A549 (cell line): ENCODE measurements at regions not wholly inside any gene's neighbourhood (a gene's known extent, or its start where the extent isn't known, plus 50 kb on each side); places are given as distances from the start of the nearest gene placed in this dataset.

Experiments used
- CHD4 ChIP-seq: fragments of 200-600 bp; sonication (generic); IDR thresholded peaks from 2 replicates; pipeline ENCODE4 v1.6.1; 2016; ENCODE audit warnings: antibody characterized with exemption, mild to moderate bottlenecking, borderline replicate concordance
- MYC ChIP-seq: IDR thresholded peaks from 2 replicates; pipeline ENCODE4 v1.6.1; 2012; ENCODE audit warnings: mild to moderate bottlenecking, inconsistent platforms, low read length, improper control_type of control experiment, borderline replicate concordance
- NFE2L2 ChIP-seq: fragments of 150-350 bp; conservative IDR thresholded peaks from 2 replicates; pipeline ENCODE4 v1.6.1; 2014; ENCODE audit warnings: low read length
- POLR2A ChIP-seq: IDR thresholded peaks from 2 replicates; pipeline ENCODE4 v1.6.1; 2012; ENCODE audit warnings: mild to moderate bottlenecking, low read length
- POLR2AphosphoS2 ChIP-seq: conservative IDR thresholded peaks from 2 replicates; pipeline ENCODE4 v1.6.1; 2012; ENCODE audit warnings: low read length, improper control_type of control experiment, inconsistent platforms
- RAD21 ChIP-seq, 2 experiments: fragments of >200 bp in 1 of 2; sonication (Bioruptor Twin) in 1 of 2; formaldehyde crosslinking in 1 of 2; IDR thresholded peaks in 1 of 2; conservative IDR thresholded peaks in 1 of 2; 2 replicates in 1 of 2; 3 replicates in 1 of 2; pipeline ENCODE4 v1.6.1; 2012 to 2018; ENCODE audit warnings: inconsistent platforms in 1 of 2
- SMC3 ChIP-seq: fragments of >200 bp; sonication (Bioruptor Twin); formaldehyde crosslinking; IDR thresholded peaks from 3 replicates; pipeline ENCODE4 v1.6.1; 2018; ENCODE audit warnings: inconsistent platforms
- TF ChIP-seq, protein P1 (sequence below): fragments of 250-450 bp; sonication (Bioruptor Pico); IDR thresholded peaks from 2 replicates; pipeline ENCODE4 v1.5.0; 2021; ENCODE audit warnings: mild to moderate bottlenecking, moderate library complexity, borderline replicate concordance
- TF ChIP-seq, protein P2 (sequence below): IDR thresholded peaks from 2 replicates; pipeline ENCODE4 v1.6.1; 2012
- TF ChIP-seq, protein P3 (sequence below): fragments of >200 bp; sonication (Bioruptor Twin); formaldehyde crosslinking; IDR thresholded peaks from 3 replicates; pipeline ENCODE4 v1.5.1; 2016
- TF ChIP-seq, protein P4 (sequence below): fragments of 150-350 bp; IDR thresholded peaks from 2 replicates; pipeline ENCODE4 v1.6.1; 2014; ENCODE audit warnings: low read depth, mild to moderate bottlenecking, low read length

DNA sequence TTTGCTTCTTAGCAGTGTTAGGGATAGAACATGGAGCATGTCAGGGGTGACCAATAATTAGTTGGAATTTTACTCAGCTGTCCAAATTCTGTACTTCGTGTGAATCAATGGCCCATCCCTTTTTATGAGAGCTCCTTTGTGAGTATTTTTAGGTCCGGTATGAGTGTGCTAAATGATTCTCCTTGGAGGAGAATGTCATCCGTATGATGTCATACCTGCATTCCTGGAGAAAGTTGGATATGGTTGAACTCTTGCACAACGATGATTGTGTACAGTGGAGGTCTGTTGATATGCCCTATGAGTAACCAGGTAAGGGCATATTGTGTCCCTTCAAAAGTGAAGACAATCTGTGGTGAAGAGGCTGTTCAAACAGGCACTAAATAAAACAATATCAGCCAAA, 400.8 kb downstream of the GXYLT1 start:
- TF ChIP-seq POLR2AphosphoS2: no peak
- TF ChIP-seq, protein P1, sequence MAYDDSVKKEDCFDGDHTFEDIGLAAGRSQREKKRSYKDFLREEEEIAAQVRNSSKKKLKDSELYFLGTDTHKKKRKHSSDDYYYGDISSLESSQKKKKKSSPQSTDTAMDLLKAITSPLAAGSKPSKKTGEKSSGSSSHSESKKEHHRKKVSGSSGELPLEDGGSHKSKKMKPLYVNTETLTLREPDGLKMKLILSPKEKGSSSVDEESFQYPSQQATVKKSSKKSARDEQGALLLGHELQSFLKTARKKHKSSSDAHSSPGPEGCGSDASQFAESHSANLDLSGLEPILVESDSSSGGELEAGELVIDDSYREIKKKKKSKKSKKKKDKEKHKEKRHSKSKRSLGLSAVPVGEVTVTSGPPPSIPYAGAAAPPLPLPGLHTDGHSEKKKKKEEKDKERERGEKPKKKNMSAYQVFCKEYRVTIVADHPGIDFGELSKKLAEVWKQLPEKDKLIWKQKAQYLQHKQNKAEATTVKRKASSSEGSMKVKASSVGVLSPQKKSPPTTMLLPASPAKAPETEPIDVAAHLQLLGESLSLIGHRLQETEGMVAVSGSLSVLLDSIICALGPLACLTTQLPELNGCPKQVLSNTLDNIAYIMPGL (CRISPR knock-in tag): no peak
- TF ChIP-seq, protein P2, sequence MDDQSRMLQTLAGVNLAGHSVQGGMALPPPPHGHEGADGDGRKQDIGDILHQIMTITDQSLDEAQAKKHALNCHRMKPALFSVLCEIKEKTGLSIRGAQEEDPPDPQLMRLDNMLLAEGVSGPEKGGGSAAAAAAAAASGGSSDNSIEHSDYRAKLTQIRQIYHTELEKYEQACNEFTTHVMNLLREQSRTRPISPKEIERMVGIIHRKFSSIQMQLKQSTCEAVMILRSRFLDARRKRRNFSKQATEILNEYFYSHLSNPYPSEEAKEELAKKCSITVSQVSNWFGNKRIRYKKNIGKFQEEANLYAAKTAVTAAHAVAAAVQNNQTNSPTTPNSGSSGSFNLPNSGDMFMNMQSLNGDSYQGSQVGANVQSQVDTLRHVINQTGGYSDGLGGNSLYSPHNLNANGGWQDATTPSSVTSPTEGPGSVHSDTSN: no peak
- no peak for TF ChIP-seq MYC
- no peak for TF ChIP-seq SMC3
- TF ChIP-seq, protein P3, sequence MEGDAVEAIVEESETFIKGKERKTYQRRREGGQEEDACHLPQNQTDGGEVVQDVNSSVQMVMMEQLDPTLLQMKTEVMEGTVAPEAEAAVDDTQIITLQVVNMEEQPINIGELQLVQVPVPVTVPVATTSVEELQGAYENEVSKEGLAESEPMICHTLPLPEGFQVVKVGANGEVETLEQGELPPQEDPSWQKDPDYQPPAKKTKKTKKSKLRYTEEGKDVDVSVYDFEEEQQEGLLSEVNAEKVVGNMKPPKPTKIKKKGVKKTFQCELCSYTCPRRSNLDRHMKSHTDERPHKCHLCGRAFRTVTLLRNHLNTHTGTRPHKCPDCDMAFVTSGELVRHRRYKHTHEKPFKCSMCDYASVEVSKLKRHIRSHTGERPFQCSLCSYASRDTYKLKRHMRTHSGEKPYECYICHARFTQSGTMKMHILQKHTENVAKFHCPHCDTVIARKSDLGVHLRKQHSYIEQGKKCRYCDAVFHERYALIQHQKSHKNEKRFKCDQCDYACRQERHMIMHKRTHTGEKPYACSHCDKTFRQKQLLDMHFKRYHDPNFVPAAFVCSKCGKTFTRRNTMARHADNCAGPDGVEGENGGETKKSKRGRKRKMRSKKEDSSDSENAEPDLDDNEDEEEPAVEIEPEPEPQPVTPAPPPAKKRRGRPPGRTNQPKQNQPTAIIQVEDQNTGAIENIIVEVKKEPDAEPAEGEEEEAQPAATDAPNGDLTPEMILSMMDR: no peak
- no peak for TF ChIP-seq POLR2A
- TF ChIP-seq NFE2L2: no peak
- TF ChIP-seq, protein P4, sequence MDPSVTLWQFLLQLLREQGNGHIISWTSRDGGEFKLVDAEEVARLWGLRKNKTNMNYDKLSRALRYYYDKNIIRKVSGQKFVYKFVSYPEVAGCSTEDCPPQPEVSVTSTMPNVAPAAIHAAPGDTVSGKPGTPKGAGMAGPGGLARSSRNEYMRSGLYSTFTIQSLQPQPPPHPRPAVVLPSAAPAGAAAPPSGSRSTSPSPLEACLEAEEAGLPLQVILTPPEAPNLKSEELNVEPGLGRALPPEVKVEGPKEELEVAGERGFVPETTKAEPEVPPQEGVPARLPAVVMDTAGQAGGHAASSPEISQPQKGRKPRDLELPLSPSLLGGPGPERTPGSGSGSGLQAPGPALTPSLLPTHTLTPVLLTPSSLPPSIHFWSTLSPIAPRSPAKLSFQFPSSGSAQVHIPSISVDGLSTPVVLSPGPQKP: no peak
- no peak for TF ChIP-seq CHD4
- no peak for TF ChIP-seq RAD21 (conservative IDR thresholded peaks at IDR 0.05 in 1 of 2, IDR thresholded peaks at IDR 0.05 in 1 of 2)
